NCI-H1092 (cell line): ENCODE measurements at regions not wholly inside any gene's neighbourhood (a gene's known extent, or its start where the extent isn't known, plus 50 kb on each side); places are given as distances from the start of the nearest gene placed in this dataset.
A peak's percentile ranks its signal among the peaks of the same experiment; 100 is the strongest.

Experiments
- DNase-seq: peaks from one replicate; lab custom pipeline; 2025; lab: John Stamatoyannopoulos, UW

DNA sequence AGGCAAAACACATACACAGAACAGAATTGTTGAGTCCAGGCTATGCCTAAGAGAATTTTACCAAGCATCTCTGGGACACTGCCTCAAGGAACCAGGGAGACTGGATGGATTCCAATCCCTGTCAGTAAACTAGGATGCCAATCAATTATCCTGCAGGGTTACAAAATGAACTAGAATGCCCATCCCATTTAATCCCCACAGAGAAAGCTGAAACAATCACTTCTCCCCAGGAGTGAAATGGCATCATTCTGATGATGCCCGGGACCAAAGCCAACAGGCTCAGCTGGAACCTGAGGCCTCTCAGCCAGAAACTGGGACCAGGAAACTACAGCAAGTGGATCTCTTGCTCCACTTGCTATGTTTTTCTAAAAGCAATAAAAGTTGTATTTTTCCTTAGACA is 130.0 kb upstream of the TJP1 start:
- peak; percentile 69 for DNase-seq

DNA sequence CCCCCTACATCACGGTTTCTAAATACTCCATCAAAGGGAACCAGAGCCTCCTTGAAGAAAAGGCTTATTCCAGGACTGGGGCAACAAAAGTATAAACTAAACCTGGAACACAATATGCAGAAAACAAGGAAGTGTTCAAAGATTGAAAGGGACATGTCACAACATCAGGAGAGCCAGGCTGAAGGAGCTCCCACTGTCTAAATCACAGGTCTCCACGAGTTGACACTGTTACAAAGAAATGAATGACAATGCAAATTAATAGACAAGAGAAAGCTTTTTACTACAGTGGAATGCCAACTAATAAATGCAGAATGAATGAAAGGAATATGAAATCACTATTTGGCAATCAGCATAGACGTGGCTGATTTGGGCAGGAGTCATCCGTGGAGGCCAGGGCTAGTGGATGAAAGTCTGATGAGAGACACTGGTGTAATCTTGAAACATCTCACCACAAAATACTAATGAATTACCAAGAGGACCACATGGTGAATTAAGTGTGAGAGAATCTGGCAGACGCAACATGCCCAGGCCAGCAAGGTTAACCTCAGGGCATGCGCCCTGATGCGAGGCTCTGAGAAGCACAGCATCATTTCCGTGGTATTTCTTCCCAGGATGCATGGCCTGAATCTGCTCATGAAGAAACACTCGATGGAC is 123.8 kb upstream of the TJP1 start:
- DNase-seq = no peak

- no peak for DNase-seq
Measured at GRCh38 chr15:29944925-29945324, 122.7 kb upstream of the TJP1 start.

DNA sequence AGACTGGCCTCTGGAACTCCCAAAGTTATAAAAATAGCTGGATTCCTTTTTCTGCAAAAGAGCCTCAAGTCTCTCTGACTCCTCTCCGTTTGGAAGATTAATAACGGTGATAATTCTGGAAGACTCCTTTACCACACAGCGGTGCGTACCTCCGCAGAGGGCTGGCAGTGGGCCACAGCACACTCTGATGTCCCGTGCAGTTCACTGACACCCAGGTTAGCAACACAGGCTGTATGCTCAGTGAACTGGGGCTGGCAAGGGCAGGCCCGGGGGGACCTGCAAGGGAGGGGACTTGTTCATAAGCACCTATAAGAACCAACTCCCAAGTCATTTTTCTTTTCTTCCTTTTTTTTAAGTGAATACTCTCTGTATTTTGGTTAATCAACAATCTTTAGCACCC is 120.3 kb upstream of the TJP1 start:
- DNase-seq = no peak

- no peak for DNase-seq
Measured at GRCh38 chr15:29942143-29942542, 119.9 kb upstream of the TJP1 start.

- DNase-seq = no peak
Measured at GRCh38 chr15:29939404-29939803, 117.1 kb upstream of the TJP1 start.

DNA sequence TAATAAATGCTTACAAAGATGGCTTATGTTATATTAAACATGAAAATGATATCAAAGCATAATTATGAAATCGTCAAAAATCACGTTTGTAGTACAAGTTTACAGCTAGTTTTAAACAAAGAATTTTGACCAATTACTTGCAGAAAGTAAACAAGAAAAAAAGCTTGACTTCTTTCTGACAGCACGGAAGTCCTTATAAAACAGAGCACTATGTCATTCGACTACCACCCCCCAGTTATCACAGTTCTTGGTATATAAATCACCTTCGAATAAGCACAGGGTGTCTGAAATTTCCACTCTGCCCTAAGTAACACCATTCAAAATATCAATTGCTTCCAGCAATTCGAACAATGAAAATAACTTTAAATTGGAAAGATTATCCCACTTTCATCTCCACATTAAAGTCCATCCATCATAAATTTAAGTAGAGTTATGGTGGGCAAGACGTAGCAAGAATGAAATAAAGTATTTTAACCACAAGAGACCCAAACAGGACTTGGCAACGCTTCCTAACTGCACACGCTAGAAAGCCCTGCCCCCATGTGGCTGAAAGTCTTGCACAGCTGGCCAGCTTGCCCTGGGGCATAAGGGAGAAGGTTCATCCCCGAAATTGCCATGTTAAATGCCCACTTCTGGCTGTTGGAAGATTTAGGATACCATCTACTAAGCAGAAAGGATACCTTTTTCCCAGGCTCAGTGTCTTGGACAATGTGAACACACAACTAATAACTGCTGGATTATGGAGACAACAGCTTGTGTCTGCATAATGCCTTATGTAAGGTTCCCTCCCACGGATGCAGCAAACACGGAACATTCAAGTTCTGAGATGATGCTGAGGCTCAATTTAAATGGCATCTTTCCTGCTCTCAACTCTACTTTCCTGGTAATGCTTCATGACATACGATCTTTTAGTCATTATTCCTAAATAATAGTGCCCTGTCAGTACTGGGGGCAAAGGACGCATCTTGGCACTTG is 116.4 kb upstream of the TJP1 start:
- no peak for DNase-seq

DNA sequence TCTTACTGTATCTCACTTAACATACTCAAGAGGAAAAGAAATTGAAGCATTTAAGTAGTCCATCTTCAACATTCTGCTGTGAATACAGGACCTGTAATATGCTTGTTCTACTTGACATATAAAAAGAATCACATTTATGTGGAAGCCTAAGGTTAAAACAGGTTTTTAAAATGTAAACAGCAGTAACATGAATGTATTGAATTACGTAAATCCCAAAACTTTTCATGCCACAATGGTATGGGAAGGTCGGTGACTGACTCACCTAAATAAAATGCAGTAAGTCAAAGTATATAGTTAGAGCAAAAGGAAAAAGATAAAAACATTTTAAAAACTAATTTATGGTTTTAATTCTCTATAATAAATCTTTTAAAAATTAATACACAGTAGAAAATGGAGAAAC is 115.7 kb upstream of the TJP1 start:
- DNase-seq = no peak

DNA sequence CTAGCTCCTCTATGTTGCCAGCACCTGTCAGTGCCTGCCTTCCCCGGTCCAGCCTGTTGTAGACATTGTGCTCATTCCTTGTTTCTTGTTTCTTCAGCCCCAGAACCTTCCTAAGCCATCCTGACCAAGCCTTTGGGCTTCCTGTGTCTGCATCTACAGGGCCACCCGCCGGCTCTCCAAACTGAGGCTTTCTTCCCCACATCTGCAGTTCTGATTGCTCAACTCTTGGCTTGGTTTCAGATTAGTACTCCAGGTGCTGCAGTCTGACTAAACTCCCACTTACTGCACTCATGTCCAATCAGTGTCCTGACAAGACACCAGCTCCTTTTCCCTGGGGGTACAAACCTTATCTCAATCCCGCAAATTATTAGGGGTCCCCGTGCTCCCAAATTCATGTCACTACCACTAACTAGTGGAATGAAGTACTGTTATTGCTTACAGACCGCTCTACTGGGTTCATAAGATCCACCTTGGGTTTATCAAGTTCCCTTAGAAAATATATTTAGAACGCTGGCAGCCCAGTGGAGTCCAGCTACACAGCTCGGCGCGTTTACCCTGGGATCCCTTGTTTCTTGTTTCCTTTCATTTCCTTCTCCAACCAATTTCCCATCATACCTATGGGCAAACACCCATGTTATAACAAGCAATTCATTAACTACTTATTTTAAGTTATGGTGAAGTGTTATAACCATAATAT is 114.2 kb upstream of the TJP1 start:
- no peak for DNase-seq

DNA sequence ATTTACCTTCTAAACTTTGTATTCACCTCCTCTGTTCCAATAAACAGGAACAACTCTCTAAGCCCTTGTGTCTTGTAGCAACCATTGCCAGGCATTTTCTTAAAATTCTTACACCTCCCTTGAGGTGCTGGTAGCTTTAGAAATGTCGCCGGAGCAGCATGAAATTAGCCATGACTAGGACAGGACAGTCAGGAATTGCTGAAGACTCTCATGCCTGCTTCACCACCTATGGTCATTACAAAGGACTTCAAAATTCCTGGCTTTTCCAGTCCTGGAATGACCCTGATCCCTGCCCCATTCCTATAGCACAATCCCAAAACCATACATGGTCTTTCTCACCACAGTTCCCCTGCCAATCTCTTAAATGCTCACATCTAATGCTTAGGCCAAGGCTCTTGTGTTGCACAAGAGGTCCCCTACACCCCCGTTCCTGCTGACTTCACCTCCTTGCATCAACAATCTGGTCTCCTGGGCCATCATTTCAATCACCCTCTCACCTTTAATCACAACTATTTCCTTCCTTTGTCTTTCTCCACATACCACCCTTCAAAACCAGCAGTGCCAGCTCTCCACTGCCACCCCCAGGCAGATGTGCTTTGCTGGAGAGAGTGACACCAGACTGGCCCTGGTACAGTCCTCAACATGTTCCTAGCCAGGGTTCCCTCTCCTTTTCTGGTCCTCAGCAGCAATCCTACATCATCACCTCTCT is 113.2 kb upstream of the TJP1 start:
- no peak for DNase-seq

- no peak for DNase-seq
Measured at GRCh38 chr15:29934251-29934650, 112.0 kb upstream of the TJP1 start.

DNA sequence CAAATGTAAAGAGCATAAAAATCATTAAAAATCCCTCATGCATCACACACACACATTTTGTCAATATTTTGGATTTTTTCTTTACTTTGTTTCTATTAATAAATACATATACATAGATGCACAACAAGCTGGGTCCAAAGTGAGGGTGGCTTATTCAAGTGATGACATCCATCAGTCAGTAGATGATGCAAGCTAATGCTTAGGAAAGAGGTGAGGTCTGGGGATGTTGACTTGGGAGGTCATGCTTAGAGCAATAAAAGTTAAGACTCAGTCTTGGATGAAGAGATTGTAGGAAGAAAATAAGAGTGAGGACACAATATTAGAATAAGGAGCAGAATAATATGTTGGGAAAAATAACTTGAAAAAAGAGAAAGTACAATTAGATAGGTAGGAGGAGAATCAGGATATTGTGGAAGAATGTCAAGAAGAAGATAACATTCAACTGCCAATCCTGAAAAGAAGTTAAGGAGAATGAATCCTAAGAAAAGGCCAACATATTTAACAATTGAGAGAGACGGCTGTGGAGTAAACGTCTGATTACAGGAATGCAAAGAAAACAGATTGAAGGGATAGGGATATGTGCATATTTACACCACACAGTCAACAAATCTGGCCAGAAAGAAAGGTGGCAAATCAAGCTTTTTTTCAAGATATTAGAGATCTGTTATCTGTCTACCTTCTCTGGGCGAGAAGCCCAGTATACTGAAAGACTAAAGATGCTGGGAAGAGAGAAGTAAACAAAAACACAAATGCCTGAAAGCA is 111.0 kb upstream of the TJP1 start:
- no peak for DNase-seq

GRCh38 chr15:29926083-29926388 is 103.8 kb upstream of the TJP1 start:
- DNase-seq = no peak

- peak; percentile 51 for DNase-seq
Measured at GRCh38 chr15:29925227-29926082, 103.2 kb upstream of the TJP1 start.

GRCh38 chr15:29924750-29925149 is 102.5 kb upstream of the TJP1 start:
- no peak for DNase-seq

- DNase-seq = no peak
Measured at GRCh38 chr15:29922191-29922590, 99.9 kb upstream of the TJP1 start.

DNA sequence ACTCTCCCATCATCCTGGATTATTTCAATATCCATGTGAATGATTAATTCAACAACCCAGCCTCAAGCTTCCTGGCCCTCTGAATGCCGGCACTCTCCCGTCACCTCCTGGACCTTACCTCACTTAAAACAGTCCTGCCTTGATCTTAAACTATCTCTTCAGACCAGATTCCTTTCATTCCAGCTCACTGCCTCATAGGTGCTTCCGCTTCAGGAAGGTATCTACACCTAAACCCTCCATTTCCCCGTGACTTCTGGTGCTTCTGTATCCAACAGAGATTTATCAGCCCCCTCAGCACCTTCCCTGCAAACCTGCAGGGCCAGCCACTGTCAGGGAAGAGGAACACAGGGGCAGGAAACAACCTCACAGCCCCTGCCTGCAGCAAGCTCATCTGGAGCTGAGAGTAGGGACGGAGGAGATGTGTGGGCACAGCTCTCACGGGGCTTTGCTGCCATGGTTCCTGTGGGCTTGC is 98.9 kb upstream of the TJP1 start:
- no peak for DNase-seq

DNA sequence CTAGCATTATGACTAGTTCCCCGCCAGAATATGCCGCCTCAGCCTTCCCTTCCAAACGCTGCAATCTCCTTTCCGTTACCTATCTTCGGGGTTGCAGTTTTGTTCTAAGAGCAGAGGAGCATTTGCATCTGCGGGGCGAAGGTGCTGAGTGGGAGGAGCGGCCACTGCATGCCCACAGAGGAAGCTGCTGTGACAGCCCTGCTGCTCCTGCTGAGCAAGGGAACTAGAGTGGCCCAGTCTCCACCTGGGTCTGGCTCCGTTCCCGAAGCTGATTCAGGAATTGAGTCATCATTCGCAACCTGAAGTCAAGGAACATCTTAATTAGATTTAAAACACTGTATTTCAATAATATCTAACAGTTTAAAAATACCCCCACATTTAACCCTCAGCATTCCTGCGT is 98.2 kb upstream of the TJP1 start:
- no peak for DNase-seq

DNA sequence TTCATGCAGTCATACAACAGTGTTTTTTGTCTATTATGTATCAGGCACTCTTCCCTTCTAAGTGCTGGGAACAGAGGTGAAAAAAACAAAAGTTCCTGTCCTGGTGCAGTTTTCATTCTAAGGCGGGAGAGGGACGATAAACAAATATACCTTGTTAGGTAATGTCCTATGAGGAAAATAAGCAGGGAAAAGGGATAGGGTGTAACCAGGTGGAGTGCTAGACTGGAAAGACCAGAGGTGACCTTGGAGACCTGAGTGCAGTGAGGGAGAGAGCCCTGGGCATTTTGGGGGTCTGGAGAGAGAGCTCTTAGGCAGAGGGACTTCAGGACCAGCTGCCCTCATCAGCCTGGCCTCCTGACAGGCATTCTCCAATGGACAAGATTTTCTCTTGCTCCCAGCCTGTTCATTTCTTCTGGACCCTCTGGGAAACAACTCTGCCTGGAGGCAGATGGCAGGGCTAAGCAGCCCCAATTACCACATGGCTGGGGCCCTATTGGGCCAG is 97.2 kb upstream of the TJP1 start:
- no peak for DNase-seq
